Kidney (tissue), 13 donors: ENCODE measurements at regions not wholly inside any gene's neighbourhood (a gene's known extent, or its start where the extent isn't known, plus 50 kb on each side); places are given as distances from the start of the nearest gene placed in this dataset.

Source experiments
- DNase-seq, 5 donors: peaks; one replicate each; pipeline ENCODE4 v3.0.0-alpha.2; 2013 to 2020
- FAIRE-seq: peaks from 2 replicates; lab custom pipeline; 2012; peaks lifted over from hg19 to GRCh38; lab: Jason Lieb, UNC
- H3K27ac ChIP-seq, 2 donors: one replicate each; pipeline ENCODE4 v1.7.0; 2013; ENCODE audit warnings: low read depth in 2 of 2, low read length in 2 of 2, inconsistent platforms in 1 of 2
- H3K27me3 ChIP-seq: one replicate; pipeline ENCODE4 v1.7.1; 2013; ENCODE audit warnings: low read length, inconsistent platforms; ENCODE audit not compliant: control insufficient read depth, insufficient read depth
- H3K36me3 ChIP-seq, 3 donors: one replicate each; pipeline versions ENCODE4 v1.7.0 to v1.7.1; 2013; ENCODE audit warnings: low read length in 3 of 3, control low read depth in 1 of 3, inconsistent platforms in 1 of 3; ENCODE audit not compliant: insufficient read depth in 3 of 3, control insufficient read depth in 2 of 3
- H3K4me1 ChIP-seq, 3 donors: one replicate each; pipeline versions ENCODE4 v1.7.0 to v1.7.1; 2013; ENCODE audit warnings: low read length in 3 of 3, inconsistent platforms in 1 of 3, low read depth in 1 of 3; ENCODE audit not compliant: control insufficient read depth in 2 of 3, insufficient read depth in 2 of 3
- H3K4me3 ChIP-seq, 3 donors: one replicate each; pipeline versions ENCODE4 v1.7.0 to v1.8.1; 2013; ENCODE audit warnings: low read length in 3 of 3, control low read depth in 1 of 3, inconsistent platforms in 1 of 3
- H3K9ac ChIP-seq, 3 donors: one replicate each; pipeline versions ENCODE4 v1.7.0 to v1.7.1; 2013; ENCODE audit warnings: low read length in 3 of 3, control low read depth in 1 of 3, inconsistent platforms in 1 of 3
- H3K9me3 ChIP-seq, 3 donors: one replicate each; pipeline versions ENCODE4 v1.7.0 to v1.7.1; 2013; ENCODE audit warnings: low read length in 3 of 3, control low read depth in 1 of 3, inconsistent platforms in 1 of 3; ENCODE audit not compliant: control insufficient read depth in 2 of 3, insufficient read depth in 1 of 3
- CTCF ChIP-seq: IDR thresholded peaks from 3 replicates; pipeline ENCODE4 v1.5.1; 2012; ENCODE audit warnings: mild to moderate bottlenecking, moderate library complexity, borderline replicate concordance; ENCODE audit not compliant: insufficient read depth; ENCODE audit errors: extremely low read depth
- intact Hi-C: fragments of 100-400 bp; cut with DNase I; formaldehyde crosslinking; loops from one replicate; pipeline ENCODE4 v1.11.1; 2022
- donor health status: control.
- donor health status: control.
- donor health status: control.
- donor health status: control.
- donor health status: control.
- donor health status: DM: yes; HTN: yes; CAD: no.
- donor health status: Normal renal cell carcinoma (clear cell type).

GRCh38 chr14:61188196-61188595 lies 92.9 kb downstream of the TMEM30B start:
- no peak for TF ChIP-seq CTCF
- Histone ChIP-seq H3K4me1 (no peaks in the 10 kb centered on the region), H3K9ac (no peak overlapping the region), H3K27ac (no peak overlapping the region), H3K27me3 (no peaks in the 10 kb centered on the region), H3K4me3 (no peak overlapping the region), H3K36me3 (no peaks in the 10 kb centered on the region), H3K9me3 (no peaks in the 10 kb centered on the region)
- DNase-seq (peak in 3 of 5 donors; percentile 26 to 81 (median 59)), FAIRE-seq (no peak)
- intact Hi-C loops = no loop called here

- no peak for DNase-seq
- H3K9ac ChIP-seq = no peak overlapping the region
- no peak overlapping the region for H3K4me3 ChIP-seq
- intact Hi-C loops = no loop called here
- H3K4me1 ChIP-seq = no peaks in the 10 kb centered on the region
- H3K27me3 ChIP-seq = no peaks in the 10 kb centered on the region
- H3K9me3 ChIP-seq = no peaks in the 10 kb centered on the region
- FAIRE-seq = no peak
- no peaks in the 10 kb centered on the region for H3K36me3 ChIP-seq
- H3K27ac ChIP-seq = no peak overlapping the region
- TF ChIP-seq CTCF = no peak
Measured at GRCh38 chr14:61187196-61187905, 93.8 kb downstream of the TMEM30B start.

GRCh38 chr14:61186341-61187195 lies 94.6 kb downstream of the TMEM30B start:
- FAIRE-seq (no peak), DNase-seq (peak in 2 of 5 donors; percentile 46 to 63)
- no peak overlapping the region for H3K9ac ChIP-seq
- H3K27me3 ChIP-seq = no peaks in the 10 kb centered on the region
- TF ChIP-seq CTCF = no peak
- no peak overlapping the region for H3K4me3 ChIP-seq
- no peak overlapping the region for H3K27ac ChIP-seq
- intact Hi-C loops = no loop called here
- no peaks in the 10 kb centered on the region for H3K9me3 ChIP-seq
- no peaks in the 10 kb centered on the region for H3K36me3 ChIP-seq
- no peaks in the 10 kb centered on the region for H3K4me1 ChIP-seq
